HepG2 (cell line): ENCODE measurements at regions not wholly inside any gene's neighbourhood (a gene's known extent, or its start where the extent isn't known, plus 50 kb on each side); places are given as distances from the start of the nearest gene placed in this dataset.

Source experiments
- ATAC-seq: fragments of 200-7000 bp; cut with Tn5 transposase; 3 replicates; pipeline ENCODE4 v1.9.1; 2020; ENCODE audit warnings: mild to moderate bottlenecking, moderate library complexity
- BruUV-seq: library from RNA; stranded (reverse); fragments of 400-500 nt; replicated peaks from 2 replicates; lab custom pipeline; 2021; lab: Mats Ljungman, UMichigan
- CTCF ChIA-PET: fragments of 300-600 bp; formaldehyde crosslinking; extraction: SDS; loops from one replicate; lab custom pipeline; 2021; ENCODE audit warnings: low total read pairs, inconsistent platforms, low intra/inter-chr PET ratio; lab: Yijun Ruan, JAX
- POLR2A ChIA-PET: fragments of 350-600 bp; sonication (Branson Sonifier 250); formaldehyde crosslinking; loops from one replicate; lab custom pipeline; 2020; ENCODE audit warnings: antibody characterized with exemption, inconsistent platforms; lab: Yijun Ruan, JAX
- DNase-seq: peaks from one replicate; pipeline ENCODE4 v3.0.0-alpha.2; 2015; ENCODE audit warnings: low spot score
- FAIRE-seq: peaks from 3 replicates; lab custom pipeline; 2011; peaks lifted over from hg19 to GRCh38; lab: Jason Lieb, UNC
- H2AFZ ChIP-seq: one replicate; pipeline ENCODE4 v1.6.1; 2011; ENCODE audit warnings: low read length, inconsistent platforms
- H3K27ac ChIP-seq: fragments of 300-600 bp; 3 replicates; pipeline ENCODE4 v1.8.0; 2011; ENCODE audit warnings: mixed run types, mild to moderate bottlenecking, mixed read lengths, low read length, inconsistent platforms; ENCODE audit not compliant: insufficient read depth; ENCODE audit errors: extremely low read length
- H3K27me3 ChIP-seq, 2 experiments: fragments of 200-600 bp in 1 of 2; 2 replicates in 1 of 2; 3 replicates in 1 of 2; pipeline versions ENCODE4 v1.6.0 to v1.8.0; 2011; ENCODE audit warnings: low read length in 2 of 2, mild to moderate bottlenecking in 2 of 2, moderate library complexity in 2 of 2, inconsistent platforms in 1 of 2; ENCODE audit not compliant: insufficient read depth in 2 of 2, control insufficient read depth in 1 of 2
- H3K36me3 ChIP-seq, 2 experiments: fragments of 200-600 bp in 1 of 2; replicated peaks in 1 of 2; 2 replicates in 1 of 2; 3 replicates in 1 of 2; pipeline versions ENCODE4 v1.5.1 to v1.8.0; 2011; ENCODE audit warnings: low read length in 2 of 2, inconsistent platforms in 1 of 2; ENCODE audit not compliant: insufficient read depth in 2 of 2, control insufficient read depth in 1 of 2
- H3K4me1 ChIP-seq: 2 replicates; pipeline ENCODE4 v1.5.1; 2012; ENCODE audit warnings: low read length, inconsistent platforms; ENCODE audit not compliant: insufficient read depth
- H3K4me2 ChIP-seq: 2 replicates; pipeline ENCODE4 v1.6.0; 2011; ENCODE audit warnings: low read depth, low read length, inconsistent platforms
- H3K4me3 ChIP-seq, 3 experiments: fragments of 200-600 bp in 1 of 3; sonication (generic), shearing (Covaris generic) in 1 of 3; replicated peaks in 1 of 3; 2 replicates each; pipeline ENCODE4 v1.5.1; 2011 to 2016; ENCODE audit warnings: low read length in 3 of 3, inconsistent platforms in 2 of 3, low read depth in 2 of 3, mild to moderate bottlenecking in 2 of 3, control low read depth in 1 of 3, mixed read lengths in 1 of 3; ENCODE audit not compliant: insufficient read depth in 1 of 3
- H3K79me2 ChIP-seq: one replicate; pipeline ENCODE4 v1.6.1; 2011; ENCODE audit warnings: low read length, inconsistent platforms; ENCODE audit not compliant: insufficient read depth
- H3K9ac ChIP-seq: 2 replicates; pipeline ENCODE4 v1.6.0; 2011; ENCODE audit warnings: mild to moderate bottlenecking, low read depth, low read length, inconsistent platforms; ENCODE audit not compliant: insufficient read depth
- H3K9me3 ChIP-seq: 2 replicates; pipeline ENCODE4 v1.5.1; 2012; ENCODE audit warnings: mild to moderate bottlenecking, low read length
- H4K20me1 ChIP-seq: 2 replicates; pipeline ENCODE4 v1.6.0; 2011; ENCODE audit warnings: inconsistent platforms, mild to moderate bottlenecking, low read length, moderate library complexity; ENCODE audit not compliant: insufficient read depth
- ATF4 ChIP-seq, 2 experiments: fragments of 450-650 bp in 1 of 2; sonication (generic) in 1 of 2; formaldehyde crosslinking; IDR thresholded peaks; 2 replicates each; pipeline versions ENCODE4 v1.5.0 to v1.8.0; 2020 to 2022; ENCODE audit warnings: mild to moderate bottlenecking in 1 of 2, missing genetic modification reagents in 1 of 2
- CREB1 ChIP-seq, 2 experiments: fragments of 450-650 bp in 1 of 2; IDR thresholded peaks; 2 replicates each; pipeline ENCODE4 v1.6.1; 2016 to 2017; ENCODE audit warnings: control low read depth in 1 of 2, mild to moderate bottlenecking in 1 of 2, missing compliant biosample characterization in 1 of 2, missing genetic modification characterization in 1 of 2
- DR1 ChIP-seq: sonication (generic); formaldehyde crosslinking; IDR thresholded peaks from 2 replicates; pipeline ENCODE4 v1.8.0; 2021; ENCODE audit warnings: mild to moderate bottlenecking, missing genetic modification reagents, inconsistent platforms
- MAFG ChIP-seq: sonication (generic); formaldehyde crosslinking; IDR thresholded peaks from 2 replicates; pipeline ENCODE4 v1.5.1; 2020; ENCODE audit warnings: mild to moderate bottlenecking, missing genetic modification reagents
- ZBTB2 ChIP-seq: sonication (generic); formaldehyde crosslinking; IDR thresholded peaks from 2 replicates; pipeline ENCODE4 v1.8.0; 2022; ENCODE audit warnings: low read depth, missing genetic modification reagents
- ZNF264 ChIP-seq: sonication (generic); formaldehyde crosslinking; IDR thresholded peaks from 2 replicates; pipeline ENCODE4 v1.4.0; 2020; ENCODE audit warnings: missing genetic modification reagents
- ZNF720 ChIP-seq: sonication (generic); formaldehyde crosslinking; IDR thresholded peaks from 2 replicates; pipeline ENCODE4 v1.4.0; 2020; ENCODE audit warnings: missing genetic modification reagents
- WGBS: methylation state at CpG from one replicate; pipeline ENCODE4 v1.1.6; 2017; ENCODE audit warnings: low lambda C conversion rate; 5-methylcytosine and 5-hydroxymethylcytosine counted together
- in situ Hi-C: cut with HindIII; loops from 2 replicates; pipeline ENCODE4 v1.10.0; 2017; ENCODE audit warnings: low pct_unique_long_range_greater_than_20kb; ENCODE audit not compliant: extremely low pct_ligation_motif_present
- intact Hi-C: fragments of 100-400 bp; cut with micrococcal nuclease; formaldehyde crosslinking; loops from one replicate; pipeline ENCODE4 v1.10.0; 2022; ENCODE audit not compliant: unreplicated experiment
- TF ChIP-seq, protein P1 (sequence below): IDR thresholded peaks from 2 replicates; pipeline ENCODE4 v1.6.1; 2018; ENCODE audit warnings: missing genetic modification reagents, mild to moderate bottlenecking, missing compliant biosample characterization
- TF ChIP-seq, protein P2 (sequence below): fragments of 450-650 bp; IDR thresholded peaks from 2 replicates; pipeline ENCODE4 v1.6.1; 2017

DNA sequence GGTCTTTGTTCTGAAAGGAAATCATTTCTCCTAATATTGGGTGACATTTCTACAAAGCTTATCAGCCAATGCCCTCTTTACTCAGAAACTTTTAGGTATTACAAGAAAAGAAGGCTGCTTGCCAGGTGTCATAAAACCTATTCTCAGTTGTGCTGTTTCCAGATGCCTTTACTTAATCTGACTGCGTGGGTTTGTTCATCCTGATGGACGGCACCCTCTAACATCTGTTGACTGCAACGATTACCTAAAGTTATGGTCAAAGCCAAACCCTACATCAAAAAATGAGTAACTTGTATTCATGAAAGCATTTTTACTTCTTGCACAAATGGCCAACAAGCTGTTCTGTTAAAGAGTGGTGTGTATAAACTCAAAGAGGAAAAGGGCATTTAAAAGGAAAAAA is 207.7 kb upstream of the PDZRN3 start (continued):
- TF ChIP-seq, protein P1, sequence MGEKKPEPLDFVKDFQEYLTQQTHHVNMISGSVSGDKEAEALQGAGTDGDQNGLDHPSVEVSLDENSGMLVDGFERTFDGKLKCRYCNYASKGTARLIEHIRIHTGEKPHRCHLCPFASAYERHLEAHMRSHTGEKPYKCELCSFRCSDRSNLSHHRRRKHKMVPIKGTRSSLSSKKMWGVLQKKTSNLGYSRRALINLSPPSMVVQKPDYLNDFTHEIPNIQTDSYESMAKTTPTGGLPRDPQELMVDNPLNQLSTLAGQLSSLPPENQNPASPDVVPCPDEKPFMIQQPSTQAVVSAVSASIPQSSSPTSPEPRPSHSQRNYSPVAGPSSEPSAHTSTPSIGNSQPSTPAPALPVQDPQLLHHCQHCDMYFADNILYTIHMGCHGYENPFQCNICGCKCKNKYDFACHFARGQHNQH = no peak
- TF ChIP-seq ZBTB2 (CRISPR knock-in tag) = no peak
- no peak for TF ChIP-seq ZNF264 (CRISPR knock-in tag)
- TF ChIP-seq ZNF720 (CRISPR knock-in tag) = no peak
- TF ChIP-seq DR1 (CRISPR knock-in tag) = no peak

DNA sequence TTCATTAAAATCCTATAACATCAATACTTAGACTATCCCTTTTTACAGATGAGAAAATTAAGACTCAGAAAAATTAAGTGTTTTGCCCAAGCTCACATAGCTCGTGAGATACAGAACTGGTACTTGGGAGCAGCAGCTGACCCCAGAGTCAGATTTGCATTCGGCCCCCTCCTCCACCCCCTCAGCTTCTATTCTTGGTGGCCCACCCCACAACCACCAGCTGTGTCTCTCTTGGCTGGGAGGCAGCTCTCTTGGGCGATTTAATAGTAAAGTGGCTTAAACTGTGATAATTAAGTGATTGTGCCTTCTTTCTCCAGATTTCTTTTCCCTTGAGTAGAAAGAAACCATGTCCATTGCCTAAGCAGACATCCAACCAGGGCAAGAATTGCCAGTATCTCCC is 203.6 kb upstream of the PDZRN3 start:
- POLR2A ChIA-PET = no interaction called here
- ATAC-seq (no peak), DNase-seq (no peak), FAIRE-seq (no peak)
- Histone ChIP-seq H3K9me3 (no peaks in the 10 kb centered on the region), H3K9ac (no peak overlapping the region), H2AFZ (no peak overlapping the region), H3K36me3 (no peaks in the 10 kb centered on the region), H3K4me3 (no peak overlapping the region), H3K27me3 (no peaks in the 10 kb centered on the region), H3K79me2 (no peaks in the 10 kb centered on the region), H3K4me2 (no peak overlapping the region), H3K27ac (no peak overlapping the region), H4K20me1 (no peaks in the 10 kb centered on the region), H3K4me1 (no peaks in the 10 kb centered on the region)
- in situ Hi-C loops (no loop called here), intact Hi-C loops (no loop called here)
- 0% methylated on average over 3 of the region's 3 CpGs for WGBS
- BruUV-seq = no TSS peak
- CTCF ChIA-PET = no interaction called here
- no peak for TF ChIP-seq ATF4 (CRISPR knock-in tag; IDR thresholded peaks at IDR 0.05)
- TF ChIP-seq, protein P2, sequence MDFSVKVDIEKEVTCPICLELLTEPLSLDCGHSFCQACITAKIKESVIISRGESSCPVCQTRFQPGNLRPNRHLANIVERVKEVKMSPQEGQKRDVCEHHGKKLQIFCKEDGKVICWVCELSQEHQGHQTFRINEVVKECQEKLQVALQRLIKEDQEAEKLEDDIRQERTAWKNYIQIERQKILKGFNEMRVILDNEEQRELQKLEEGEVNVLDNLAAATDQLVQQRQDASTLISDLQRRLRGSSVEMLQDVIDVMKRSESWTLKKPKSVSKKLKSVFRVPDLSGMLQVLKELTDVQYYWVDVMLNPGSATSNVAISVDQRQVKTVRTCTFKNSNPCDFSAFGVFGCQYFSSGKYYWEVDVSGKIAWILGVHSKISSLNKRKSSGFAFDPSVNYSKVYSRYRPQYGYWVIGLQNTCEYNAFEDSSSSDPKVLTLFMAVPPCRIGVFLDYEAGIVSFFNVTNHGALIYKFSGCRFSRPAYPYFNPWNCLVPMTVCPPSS = no peak
- no peak for TF ChIP-seq MAFG (CRISPR knock-in tag)
- no peak for TF ChIP-seq CREB1 (IDR thresholded peaks at IDR 0.05)
- no peak for TF ChIP-seq CREB1 (CRISPR knock-in tag; IDR thresholded peaks at IDR 0.05)
